D721Med (cell line): ENCODE measurements at regions not wholly inside any gene's neighbourhood (a gene's known extent, or its start where the extent isn't known, plus 50 kb on each side); places are given as distances from the start of the nearest gene placed in this dataset.

Experiments
- DNase-seq: peaks from one replicate; pipeline ENCODE4 v3.0.0; 2011; ENCODE audit warnings: low spot score; ENCODE audit not compliant: insufficient read length
- FAIRE-seq: peaks from 2 replicates; lab custom pipeline; 2011; peaks lifted over from hg19 to GRCh38; lab: Jason Lieb, UNC
- TF ChIP-seq, protein P1 (sequence below): IDR thresholded peaks from 2 replicates; pipeline ENCODE4 v1.5.1; 2012; ENCODE audit warnings: mild to moderate bottlenecking, control low read depth; ENCODE audit not compliant: insufficient read depth; ENCODE audit errors: missing control alignments

- no peak for DNase-seq
- TF ChIP-seq, protein P1, sequence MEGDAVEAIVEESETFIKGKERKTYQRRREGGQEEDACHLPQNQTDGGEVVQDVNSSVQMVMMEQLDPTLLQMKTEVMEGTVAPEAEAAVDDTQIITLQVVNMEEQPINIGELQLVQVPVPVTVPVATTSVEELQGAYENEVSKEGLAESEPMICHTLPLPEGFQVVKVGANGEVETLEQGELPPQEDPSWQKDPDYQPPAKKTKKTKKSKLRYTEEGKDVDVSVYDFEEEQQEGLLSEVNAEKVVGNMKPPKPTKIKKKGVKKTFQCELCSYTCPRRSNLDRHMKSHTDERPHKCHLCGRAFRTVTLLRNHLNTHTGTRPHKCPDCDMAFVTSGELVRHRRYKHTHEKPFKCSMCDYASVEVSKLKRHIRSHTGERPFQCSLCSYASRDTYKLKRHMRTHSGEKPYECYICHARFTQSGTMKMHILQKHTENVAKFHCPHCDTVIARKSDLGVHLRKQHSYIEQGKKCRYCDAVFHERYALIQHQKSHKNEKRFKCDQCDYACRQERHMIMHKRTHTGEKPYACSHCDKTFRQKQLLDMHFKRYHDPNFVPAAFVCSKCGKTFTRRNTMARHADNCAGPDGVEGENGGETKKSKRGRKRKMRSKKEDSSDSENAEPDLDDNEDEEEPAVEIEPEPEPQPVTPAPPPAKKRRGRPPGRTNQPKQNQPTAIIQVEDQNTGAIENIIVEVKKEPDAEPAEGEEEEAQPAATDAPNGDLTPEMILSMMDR, result no peak
- FAIRE-seq, result no peak
Measured at GRCh38 chr4:78683352-78683751, 92.8 kb upstream of the BMP2K start.

DNA sequence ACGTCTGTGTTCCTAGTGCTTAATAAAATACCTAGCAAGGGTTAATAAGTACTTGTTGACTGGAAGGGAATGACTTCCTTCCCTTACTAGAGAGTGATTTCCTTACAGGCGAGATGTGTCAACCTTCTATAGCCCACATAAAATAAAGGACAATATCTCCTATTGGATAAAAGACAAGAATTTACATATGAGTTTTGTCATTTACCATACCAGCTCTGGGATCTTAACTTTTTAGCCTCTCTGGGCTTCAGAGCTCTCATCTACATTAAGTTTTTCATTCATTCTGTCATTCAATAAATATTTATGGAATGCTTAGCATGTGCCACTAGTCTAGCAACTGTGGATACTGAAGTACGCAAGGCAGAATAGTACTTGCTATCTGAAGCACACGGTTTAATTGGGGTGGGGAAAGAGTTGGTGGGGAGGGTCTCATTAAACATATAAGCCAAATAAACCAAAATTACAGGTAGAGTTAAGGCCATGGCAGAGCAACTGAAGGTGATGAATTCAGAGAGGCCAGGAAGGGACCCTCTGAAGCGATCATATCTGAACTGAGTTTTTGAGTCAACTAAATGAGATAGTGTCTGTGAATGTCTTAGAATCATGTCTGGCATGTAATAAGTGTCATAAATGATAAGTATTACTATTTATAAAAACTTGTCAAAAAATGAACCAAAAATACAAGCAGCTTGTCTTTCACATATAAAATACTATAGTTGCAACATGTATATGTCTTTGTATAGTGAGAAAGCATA lies 91.6 kb upstream of the BMP2K start:
- FAIRE-seq (no peak), DNase-seq (no peak)
- TF ChIP-seq, protein P1, result no peak

GRCh38 chr4:78687818-78688217 lies 88.3 kb upstream of the BMP2K start:
- no peak for FAIRE-seq
- TF ChIP-seq, protein P1, result no peak
- DNase-seq, result no peak

DNA sequence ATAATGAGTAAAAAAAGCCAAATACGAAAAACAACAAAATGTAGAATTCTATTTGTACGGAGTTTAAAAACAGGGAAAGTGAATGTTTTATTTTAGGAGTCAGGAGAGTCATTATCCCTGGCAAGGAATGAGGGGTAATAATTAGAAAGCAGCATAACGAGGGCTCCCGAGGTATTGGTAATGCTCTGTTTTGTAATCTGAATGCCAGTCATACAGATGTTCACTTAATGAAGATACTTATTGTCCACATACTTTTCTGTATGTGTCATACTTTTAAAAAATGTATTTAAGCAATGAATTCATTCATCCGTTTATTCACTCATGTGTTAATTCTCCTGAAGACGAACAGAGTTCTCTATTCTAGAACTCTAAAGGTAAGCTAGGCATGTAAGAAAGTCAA lies 87.8 kb upstream of the BMP2K start:
- FAIRE-seq, result no peak
- TF ChIP-seq, protein P1, result no peak
- no peak for DNase-seq

- FAIRE-seq (no peak), DNase-seq (no peak)
- TF ChIP-seq, protein P1, result no peak
Measured at GRCh38 chr4:78689261-78689660, 86.9 kb upstream of the BMP2K start.

GRCh38 chr4:78689700-78690323 lies 86.3 kb upstream of the BMP2K start:
- DNase-seq, result no peak
- FAIRE-seq, result no peak
- TF ChIP-seq, protein P1, result no peak

- FAIRE-seq, result no peak
- DNase-seq, result no peak
- TF ChIP-seq, protein P1, result no peak
Measured at GRCh38 chr4:78691334-78691754, 84.8 kb upstream of the BMP2K start.
